ENCODE measurements at regions not wholly inside any gene's neighbourhood (a gene's known extent, or its start where the extent isn't known, plus 50 kb on each side); places are given as distances from the start of the nearest gene placed in this dataset.

GRCh38 chr15:49706805-49707204 is 86.0 kb downstream of the DTWD1 start:
- Histone ChIP-seq H3K9me3 (peaks cover 4 to 28% (median 22%) of the 10 kb centered on the region in 4 donors), H3K36me3 (no peaks in the 10 kb centered on the region), H3K27ac (no peak overlapping the region), H3K4me1 (no peaks in the 10 kb centered on the region), H3K27me3 (no peaks in the 10 kb centered on the region), H3K4me3 (no peak overlapping the region)
- 37 to 62% (median 50%) methylated on average over 3 of the region's 3 CpGs for WGBS, 5 donors
- DNase-seq, result no peak
- TF ChIP-seq EP300 (IDR thresholded peaks at IDR 0.05) (no peak), POLR2AphosphoS5 (IDR thresholded peaks at IDR 0.05) (no peak), POLR2A (IDR thresholded peaks at IDR 0.05) (no peak), CTCF (IDR thresholded peaks at IDR 0.05) (no peak)
- intact Hi-C loops (cut with DNase I; ENCODE audit: low total_unique reads), result no loop called here

- Histone ChIP-seq H3K27ac (no peak overlapping the region), H3K27me3 (no peaks in the 10 kb centered on the region), H3K9me3 (peaks cover 4 to 28% (median 22%) of the 10 kb centered on the region in 4 donors), H3K4me3 (no peak overlapping the region), H3K4me1 (no peaks in the 10 kb centered on the region), H3K36me3 (no peaks in the 10 kb centered on the region)
- no peak for DNase-seq
- intact Hi-C loops (cut with DNase I; ENCODE audit: low total_unique reads), result no loop called here
- 73 to 87% (median 76%) methylated on average over 1 of the region's 1 CpG for WGBS, 5 donors
- TF ChIP-seq CTCF (IDR thresholded peaks at IDR 0.05), result no peak
- no peak for TF ChIP-seq POLR2A (IDR thresholded peaks at IDR 0.05)
- TF ChIP-seq POLR2AphosphoS5 (IDR thresholded peaks at IDR 0.05), result no peak
- TF ChIP-seq EP300 (IDR thresholded peaks at IDR 0.05), result no peak
Measured at GRCh38 chr15:49707598-49707997, 86.8 kb downstream of the DTWD1 start.

GRCh38 chr15:49709646-49710214 is 88.9 kb downstream of the DTWD1 start:
- no peak overlapping the region for H3K27ac ChIP-seq
- DNase-seq, result no peak
- intact Hi-C loops (cut with DNase I; ENCODE audit: low total_unique reads), result no loop called here
- TF ChIP-seq POLR2A (IDR thresholded peaks at IDR 0.05), result no peak
- no peak for TF ChIP-seq EP300 (IDR thresholded peaks at IDR 0.05)
- no peak for TF ChIP-seq POLR2AphosphoS5 (IDR thresholded peaks at IDR 0.05)
- no peak for TF ChIP-seq CTCF (IDR thresholded peaks at IDR 0.05)
- H3K4me1 ChIP-seq, result no peaks in the 10 kb centered on the region
- H3K4me3 ChIP-seq, result no peak overlapping the region
- WGBS, 5 donors, result 87 to 96% (median 93%) methylated on average over 1 of the region's 1 CpG
- H3K9me3 ChIP-seq, result peaks cover 4 to 28% (median 22%) of the 10 kb centered on the region in 4 donors
- no peaks in the 10 kb centered on the region for H3K27me3 ChIP-seq
- H3K36me3 ChIP-seq, result no peaks in the 10 kb centered on the region

- Histone ChIP-seq H3K4me1 (no peaks in the 10 kb centered on the region), H3K27ac (no peak overlapping the region), H3K9me3 (peaks cover 4 to 28% (median 22%) of the 10 kb centered on the region in 4 donors), H3K4me3 (no peak overlapping the region), H3K27me3 (no peaks in the 10 kb centered on the region), H3K36me3 (no peaks in the 10 kb centered on the region)
- no peak for DNase-seq
- TF ChIP-seq CTCF (IDR thresholded peaks at IDR 0.05), result no peak
- TF ChIP-seq POLR2AphosphoS5 (IDR thresholded peaks at IDR 0.05), result no peak
- TF ChIP-seq EP300 (IDR thresholded peaks at IDR 0.05), result no peak
- TF ChIP-seq POLR2A (IDR thresholded peaks at IDR 0.05), result no peak
- intact Hi-C loops (cut with DNase I; ENCODE audit: low total_unique reads), result no loop called here
- 54 to 79% (median 68%) methylated on average over 3 of the region's 3 CpGs for WGBS, 5 donors
Measured at GRCh38 chr15:49712162-49712561, 91.3 kb downstream of the DTWD1 start.

Measured in stomach (tissue), 8 donors.